HCT116 (cell line): ENCODE measurements at regions not wholly inside any gene's neighbourhood (a gene's known extent, or its start where the extent isn't known, plus 50 kb on each side); places are given as distances from the start of the nearest gene placed in this dataset.

Source experiments
- CEBPB ChIP-seq: IDR thresholded peaks from 2 replicates; pipeline ENCODE4 v1.6.1; 2012; ENCODE audit warnings: low read depth
- POLR2A ChIP-seq: IDR thresholded peaks from 2 replicates; pipeline ENCODE4 v1.7.0; 2011; ENCODE audit warnings: borderline replicate concordance; ENCODE audit not compliant: insufficient read depth, insufficient read length; ENCODE audit errors: extremely low read depth
- SIN3A ChIP-seq: IDR thresholded peaks from 2 replicates; pipeline ENCODE4 v1.6.1; 2012; ENCODE audit warnings: low read depth
- ZNF274 ChIP-seq: fragments of 200-500 bp; sonication (Bioruptor generic); IDR thresholded peaks from 2 replicates; pipeline ENCODE4 v1.6.1; 2014; ENCODE audit warnings: mild to moderate bottlenecking, low read depth, low read length, inconsistent platforms
- TF ChIP-seq, protein P1 (sequence below), 3 experiments: fragments of 200-600 bp in 1 of 3; sonication (generic) in 1 of 3; IDR thresholded peaks in 2 of 3; conservative IDR thresholded peaks in 1 of 3; 2 replicates each; pipeline ENCODE4 v1.5.1; 2012 to 2017; ENCODE audit warnings: low read depth in 2 of 3, low read length in 2 of 3, antibody characterized with exemption in 1 of 3, borderline replicate concordance in 1 of 3, control low read depth in 1 of 3, mild to moderate bottlenecking in 1 of 3, mixed read lengths in 1 of 3, mixed run types in 1 of 3, moderate library complexity in 1 of 3; ENCODE audit not compliant: insufficient read depth in 1 of 3
- TF ChIP-seq, protein P2 (sequence below): IDR thresholded peaks from 2 replicates; pipeline ENCODE4 v1.6.1; 2012

DNA sequence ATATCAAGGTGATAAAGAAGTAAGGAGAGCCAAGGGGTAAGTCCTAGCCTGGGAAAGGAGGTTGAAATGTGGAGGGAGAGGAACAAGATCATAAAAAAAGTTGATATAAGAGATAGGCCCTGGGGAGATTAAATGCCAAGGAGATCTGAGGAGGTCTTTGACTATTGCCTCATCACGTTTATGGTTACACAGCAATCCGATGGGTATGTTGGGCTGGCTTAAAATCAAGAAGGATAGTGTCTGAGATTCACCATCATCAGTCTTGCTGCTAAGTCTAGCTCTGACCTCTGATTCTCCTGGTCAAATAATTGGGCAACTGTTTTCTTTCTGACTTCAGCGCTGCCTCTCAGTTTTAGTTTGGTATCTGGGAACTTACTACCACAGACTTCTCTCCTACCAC is 416.3 kb downstream of the GPATCH2 start:
- TF ChIP-seq SIN3A (no peak), CEBPB (no peak), POLR2A (no peak), ZNF274 (no peak)
- TF ChIP-seq, protein P1, sequence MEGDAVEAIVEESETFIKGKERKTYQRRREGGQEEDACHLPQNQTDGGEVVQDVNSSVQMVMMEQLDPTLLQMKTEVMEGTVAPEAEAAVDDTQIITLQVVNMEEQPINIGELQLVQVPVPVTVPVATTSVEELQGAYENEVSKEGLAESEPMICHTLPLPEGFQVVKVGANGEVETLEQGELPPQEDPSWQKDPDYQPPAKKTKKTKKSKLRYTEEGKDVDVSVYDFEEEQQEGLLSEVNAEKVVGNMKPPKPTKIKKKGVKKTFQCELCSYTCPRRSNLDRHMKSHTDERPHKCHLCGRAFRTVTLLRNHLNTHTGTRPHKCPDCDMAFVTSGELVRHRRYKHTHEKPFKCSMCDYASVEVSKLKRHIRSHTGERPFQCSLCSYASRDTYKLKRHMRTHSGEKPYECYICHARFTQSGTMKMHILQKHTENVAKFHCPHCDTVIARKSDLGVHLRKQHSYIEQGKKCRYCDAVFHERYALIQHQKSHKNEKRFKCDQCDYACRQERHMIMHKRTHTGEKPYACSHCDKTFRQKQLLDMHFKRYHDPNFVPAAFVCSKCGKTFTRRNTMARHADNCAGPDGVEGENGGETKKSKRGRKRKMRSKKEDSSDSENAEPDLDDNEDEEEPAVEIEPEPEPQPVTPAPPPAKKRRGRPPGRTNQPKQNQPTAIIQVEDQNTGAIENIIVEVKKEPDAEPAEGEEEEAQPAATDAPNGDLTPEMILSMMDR (IDR thresholded peaks at IDR 0.05 in 2 of 3, conservative IDR thresholded peaks at IDR 0.05 in 1 of 3; ENCODE audit: borderline replicate concordance in 1 of 3, insufficient read depth in 1 of 3, low read depth in 2 of 3, low read length in 2 of 3) = no peak
- TF ChIP-seq, protein P2, sequence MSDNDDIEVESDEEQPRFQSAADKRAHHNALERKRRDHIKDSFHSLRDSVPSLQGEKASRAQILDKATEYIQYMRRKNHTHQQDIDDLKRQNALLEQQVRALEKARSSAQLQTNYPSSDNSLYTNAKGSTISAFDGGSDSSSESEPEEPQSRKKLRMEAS = no peak
